Endodermal cell (in vitro differentiated cells): ENCODE measurements at regions not wholly inside any gene's neighbourhood (a gene's known extent, or its start where the extent isn't known, plus 50 kb on each side); places are given as distances from the start of the nearest gene placed in this dataset.

Experiments
- DNase-seq: peaks from one replicate; pipeline ENCODE4 v3.0.0-alpha.2; 2017
- H3K27ac ChIP-seq: 2 replicates; pipeline ENCODE4 v1.5.1; 2013; ENCODE audit warnings: mild to moderate bottlenecking, low read depth, low read length, moderate library complexity
- H3K27me3 ChIP-seq: 2 replicates; pipeline ENCODE4 v1.6.1; 2013; ENCODE audit warnings: mild to moderate bottlenecking, low read length, moderate library complexity; ENCODE audit not compliant: insufficient read depth, control insufficient read depth, poor library complexity, severe bottlenecking
- H3K36me3 ChIP-seq: 2 replicates; pipeline ENCODE4 v1.7.0; 2013; ENCODE audit warnings: mild to moderate bottlenecking, low read length, moderate library complexity; ENCODE audit not compliant: control insufficient read depth, insufficient read depth
- H3K4me1 ChIP-seq: one replicate; pipeline ENCODE4 v1.7.0; 2013; ENCODE audit warnings: low read length; ENCODE audit not compliant: control insufficient read depth, insufficient read depth
- H3K4me3 ChIP-seq: 2 replicates; pipeline ENCODE4 v1.5.1; 2013; ENCODE audit warnings: mild to moderate bottlenecking, low read length, moderate library complexity
- H3K9ac ChIP-seq: 2 replicates; pipeline ENCODE4 v1.6.1; 2013; ENCODE audit warnings: mild to moderate bottlenecking, low read length, moderate library complexity; ENCODE audit not compliant: poor library complexity, severe bottlenecking; ENCODE audit errors: extremely low read depth
- H3K9me3 ChIP-seq: 2 replicates; pipeline ENCODE4 v1.6.1; 2013; ENCODE audit warnings: mild to moderate bottlenecking, low read length, moderate library complexity; ENCODE audit not compliant: control insufficient read depth
- H3K27ac Mint-ChIP-seq: 2 replicates; pipeline ENCODE4 v1.8.0; 2020; ENCODE audit warnings: mixed read lengths
- H3K27me3 Mint-ChIP-seq: 2 replicates; pipeline ENCODE4 v1.8.0; 2021; ENCODE audit warnings: mild to moderate bottlenecking, mixed read lengths; ENCODE audit not compliant: insufficient read depth
- H3K36me3 Mint-ChIP-seq: 2 replicates; pipeline ENCODE4 v1.8.0; 2020; ENCODE audit warnings: low read depth, mixed read lengths
- H3K4me1 Mint-ChIP-seq: 2 replicates; pipeline ENCODE4 v1.8.0; 2020; ENCODE audit warnings: mixed read lengths
- H3K4me3 Mint-ChIP-seq: 2 replicates; pipeline ENCODE4 v1.8.0; 2020; ENCODE audit warnings: mild to moderate bottlenecking, moderate library complexity, mixed read lengths
- H3K9me3 Mint-ChIP-seq: 2 replicates; pipeline ENCODE4 v1.8.0; 2020; ENCODE audit warnings: mild to moderate bottlenecking, mixed read lengths
- WGBS, 2 experiments: methylation state at CpG; one replicate each; pipeline versions ENCODE4 v1.1.5 to v1.1.7; 2013; ENCODE audit warnings: missing lambda C conversion rate in 2 of 2, mixed read lengths in 1 of 2; ENCODE audit not compliant: insufficient coverage in 1 of 2, insufficient read length in 1 of 2; 5-methylcytosine and 5-hydroxymethylcytosine counted together
- TF ChIP-seq, protein P1 (sequence below): fragments of 200-600 bp; sonication (generic); conservative IDR thresholded peaks from 2 replicates; pipeline ENCODE4 v1.5.0; 2021; ENCODE audit warnings: antibody characterized with exemption, mild to moderate bottlenecking

DNA sequence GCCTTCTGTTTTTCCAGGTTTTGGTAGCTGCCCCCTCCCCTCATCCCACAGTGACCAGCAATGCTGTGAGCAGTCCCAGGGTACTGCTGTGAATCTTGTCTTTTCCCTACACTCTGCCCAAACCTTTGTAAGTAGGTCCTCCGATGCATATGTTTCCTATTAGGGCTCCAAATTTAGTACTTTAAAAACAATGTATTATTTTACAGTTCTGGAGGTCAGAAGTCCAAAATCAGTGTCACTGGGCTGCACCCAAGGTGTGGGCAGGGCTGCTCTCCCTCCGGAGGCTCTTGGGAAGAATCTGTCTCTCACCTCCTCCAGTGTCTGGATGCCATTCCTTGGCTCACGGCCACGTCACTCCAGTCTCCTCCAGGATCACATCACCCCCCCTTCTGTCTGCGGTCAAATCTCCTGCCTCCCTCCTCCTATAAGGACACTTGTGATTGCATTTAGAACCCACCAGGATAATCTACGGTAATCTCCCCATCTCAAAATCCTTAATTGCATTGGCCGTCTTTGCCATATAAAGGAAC is 208.5 kb downstream of the SH3BP4 start:
- no peak overlapping the region for H3K27ac ChIP-seq
- H3K4me3 ChIP-seq, result no peak overlapping the region
- no peaks in the 10 kb centered on the region for H3K36me3 Mint-ChIP-seq
- H3K4me1 ChIP-seq, result peaks cover 8% of the 10 kb centered on the region
- no peak overlapping the region for H3K9ac ChIP-seq
- peaks cover 11% of the 10 kb centered on the region for H3K9me3 Mint-ChIP-seq
- peaks cover 18% of the 10 kb centered on the region for H3K27me3 Mint-ChIP-seq
- no peaks in the 10 kb centered on the region for H3K27me3 ChIP-seq
- H3K4me3 Mint-ChIP-seq, result no peak overlapping the region
- H3K27ac Mint-ChIP-seq, result no peak overlapping the region
- TF ChIP-seq, protein P1, sequence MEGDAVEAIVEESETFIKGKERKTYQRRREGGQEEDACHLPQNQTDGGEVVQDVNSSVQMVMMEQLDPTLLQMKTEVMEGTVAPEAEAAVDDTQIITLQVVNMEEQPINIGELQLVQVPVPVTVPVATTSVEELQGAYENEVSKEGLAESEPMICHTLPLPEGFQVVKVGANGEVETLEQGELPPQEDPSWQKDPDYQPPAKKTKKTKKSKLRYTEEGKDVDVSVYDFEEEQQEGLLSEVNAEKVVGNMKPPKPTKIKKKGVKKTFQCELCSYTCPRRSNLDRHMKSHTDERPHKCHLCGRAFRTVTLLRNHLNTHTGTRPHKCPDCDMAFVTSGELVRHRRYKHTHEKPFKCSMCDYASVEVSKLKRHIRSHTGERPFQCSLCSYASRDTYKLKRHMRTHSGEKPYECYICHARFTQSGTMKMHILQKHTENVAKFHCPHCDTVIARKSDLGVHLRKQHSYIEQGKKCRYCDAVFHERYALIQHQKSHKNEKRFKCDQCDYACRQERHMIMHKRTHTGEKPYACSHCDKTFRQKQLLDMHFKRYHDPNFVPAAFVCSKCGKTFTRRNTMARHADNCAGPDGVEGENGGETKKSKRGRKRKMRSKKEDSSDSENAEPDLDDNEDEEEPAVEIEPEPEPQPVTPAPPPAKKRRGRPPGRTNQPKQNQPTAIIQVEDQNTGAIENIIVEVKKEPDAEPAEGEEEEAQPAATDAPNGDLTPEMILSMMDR, result no peak
- H3K36me3 ChIP-seq, result no peaks in the 10 kb centered on the region
- no peak for DNase-seq
- H3K4me1 Mint-ChIP-seq, result peaks cover 15% of the 10 kb centered on the region
- 74 to 97% methylated on average over 3 to 7 of the region's 7 CpGs for WGBS, 2 experiments
- H3K9me3 ChIP-seq, result no peaks in the 10 kb centered on the region

- Histone ChIP-seq H3K9ac (no peak overlapping the region), H3K4me3 (no peak overlapping the region), H3K27ac (no peak overlapping the region), H3K9me3 (no peaks in the 10 kb centered on the region), H3K27me3 (no peaks in the 10 kb centered on the region), H3K4me1 (peaks cover 8% of the 10 kb centered on the region), H3K36me3 (no peaks in the 10 kb centered on the region)
- Mint-ChIP-seq H3K4me3 (no peak overlapping the region), H3K27ac (no peak overlapping the region), H3K27me3 (peaks cover 18% of the 10 kb centered on the region), H3K9me3 (peaks cover 11% of the 10 kb centered on the region), H3K4me1 (peaks cover 15% of the 10 kb centered on the region), H3K36me3 (no peaks in the 10 kb centered on the region)
- DNase-seq, result no peak
- TF ChIP-seq, protein P1, result no peak
- WGBS, 2 experiments, result 86 to 87% methylated on average over 6 to 8 of the region's 8 CpGs
Measured at GRCh38 chr2:235161565-235161964, 209.7 kb downstream of the SH3BP4 start.

- no peak overlapping the region for H3K4me3 Mint-ChIP-seq
- peaks cover 11% of the 10 kb centered on the region for H3K9me3 Mint-ChIP-seq
- Histone ChIP-seq H3K27me3 (no peaks in the 10 kb centered on the region), H3K9me3 (no peaks in the 10 kb centered on the region), H3K27ac (no peak overlapping the region), H3K36me3 (no peaks in the 10 kb centered on the region), H3K9ac (no peak overlapping the region), H3K4me3 (no peak overlapping the region), H3K4me1 (peaks cover 8% of the 10 kb centered on the region)
- peaks cover 18% of the 10 kb centered on the region for H3K27me3 Mint-ChIP-seq
- H3K36me3 Mint-ChIP-seq, result no peaks in the 10 kb centered on the region
- 81 to 84% methylated on average over 9 of the region's 9 CpGs for WGBS, 2 experiments
- peaks cover 11% of the 10 kb centered on the region for H3K4me1 Mint-ChIP-seq
- no peak overlapping the region for H3K27ac Mint-ChIP-seq
- TF ChIP-seq, protein P1, result no peak
- DNase-seq, result no peak
Measured at GRCh38 chr2:235162082-235162836, 210.4 kb downstream of the SH3BP4 start.
